Lower leg skin (tissue), 3 donors: ENCODE measurements at regions not wholly inside any gene's neighbourhood (a gene's known extent, or its start where the extent isn't known, plus 50 kb on each side); places are given as distances from the start of the nearest gene placed in this dataset.

Experiments used
- POLR2A ChIP-seq, 2 donors: fragments of 450-650 bp; IDR thresholded peaks; one replicate each; pipeline ENCODE4 v1.6.1; 2016 to 2017; ENCODE audit warnings: antibody characterized with exemption in 2 of 2, mild to moderate bottlenecking in 1 of 2, moderate library complexity in 1 of 2
- TF ChIP-seq, protein P1 (sequence below), 3 donors: fragments of 450-650 bp; IDR thresholded peaks; one replicate each; pipeline ENCODE4 v1.5.1; 2016; ENCODE audit warnings: antibody characterized with exemption in 3 of 3, mild to moderate bottlenecking in 3 of 3, moderate library complexity in 2 of 3

DNA sequence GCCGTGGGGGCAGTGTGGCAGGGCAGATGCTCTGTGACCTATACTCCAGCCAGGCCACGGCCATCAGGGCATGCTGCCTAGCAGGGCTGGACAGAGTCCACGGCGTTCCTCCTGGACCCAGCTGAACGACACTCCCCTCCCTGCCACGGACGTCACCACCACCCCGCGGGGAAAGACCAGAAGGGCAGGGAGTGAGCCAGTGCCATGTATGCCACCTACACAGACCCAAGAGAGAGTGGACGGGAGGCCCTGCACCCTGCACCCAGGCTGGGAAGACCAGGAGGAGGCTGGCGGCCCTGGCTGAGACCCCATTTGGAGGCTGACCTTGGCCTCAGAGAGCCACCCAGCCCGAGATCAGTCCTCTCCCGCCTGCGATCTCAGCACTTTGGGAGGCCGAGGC is 101.9 kb downstream of the FAM53A start:
- TF ChIP-seq, protein P1, sequence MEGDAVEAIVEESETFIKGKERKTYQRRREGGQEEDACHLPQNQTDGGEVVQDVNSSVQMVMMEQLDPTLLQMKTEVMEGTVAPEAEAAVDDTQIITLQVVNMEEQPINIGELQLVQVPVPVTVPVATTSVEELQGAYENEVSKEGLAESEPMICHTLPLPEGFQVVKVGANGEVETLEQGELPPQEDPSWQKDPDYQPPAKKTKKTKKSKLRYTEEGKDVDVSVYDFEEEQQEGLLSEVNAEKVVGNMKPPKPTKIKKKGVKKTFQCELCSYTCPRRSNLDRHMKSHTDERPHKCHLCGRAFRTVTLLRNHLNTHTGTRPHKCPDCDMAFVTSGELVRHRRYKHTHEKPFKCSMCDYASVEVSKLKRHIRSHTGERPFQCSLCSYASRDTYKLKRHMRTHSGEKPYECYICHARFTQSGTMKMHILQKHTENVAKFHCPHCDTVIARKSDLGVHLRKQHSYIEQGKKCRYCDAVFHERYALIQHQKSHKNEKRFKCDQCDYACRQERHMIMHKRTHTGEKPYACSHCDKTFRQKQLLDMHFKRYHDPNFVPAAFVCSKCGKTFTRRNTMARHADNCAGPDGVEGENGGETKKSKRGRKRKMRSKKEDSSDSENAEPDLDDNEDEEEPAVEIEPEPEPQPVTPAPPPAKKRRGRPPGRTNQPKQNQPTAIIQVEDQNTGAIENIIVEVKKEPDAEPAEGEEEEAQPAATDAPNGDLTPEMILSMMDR (IDR thresholded peaks at IDR 0.05), result no peak
- no peak for TF ChIP-seq POLR2A (IDR thresholded peaks at IDR 0.05)
